ENCODE measurements at regions not wholly inside any gene's neighbourhood (a gene's known extent, or its start where the extent isn't known, plus 50 kb on each side); places are given as distances from the start of the nearest gene placed in this dataset.

GRCh38 chr4:66522244-66522643 is 852.0 kb upstream of the EPHA5 start:
- Histone ChIP-seq H3K9me3 (peaks cover 4% of the 10 kb centered on the region), H3K36me3 (no peaks in the 10 kb centered on the region), H3K9ac (ENCODE audit: low read depth in 2 of 2, low read length in 2 of 2) (no peak overlapping the region), H3K4me1 (no peaks in the 10 kb centered on the region), H3K27me3 (no peaks in the 10 kb centered on the region), H3K4me3 (no peak overlapping the region), H3K27ac (no peak overlapping the region)
- intact Hi-C loops (cut with DNase I), result no loop called here
- no peak for DNase-seq
- TF ChIP-seq CTCF (IDR thresholded peaks at IDR 0.05), result no peak

GRCh38 chr4:66516940-66517339 is 846.7 kb upstream of the EPHA5 start:
- Histone ChIP-seq H3K9ac (ENCODE audit: low read depth in 2 of 2, low read length in 2 of 2) (no peak overlapping the region), H3K4me1 (no peaks in the 10 kb centered on the region), H3K9me3 (peaks cover 5% of the 10 kb centered on the region), H3K4me3 (no peak overlapping the region), H3K27me3 (no peaks in the 10 kb centered on the region), H3K36me3 (no peaks in the 10 kb centered on the region), H3K27ac (no peak overlapping the region)
- intact Hi-C loops (cut with DNase I), result no loop called here
- no peak for DNase-seq
- TF ChIP-seq CTCF (IDR thresholded peaks at IDR 0.05), result no peak

- Histone ChIP-seq H3K9me3 (no peaks in the 10 kb centered on the region), H3K9ac (ENCODE audit: low read depth in 2 of 2, low read length in 2 of 2) (no peak overlapping the region), H3K4me3 (no peak overlapping the region), H3K36me3 (no peaks in the 10 kb centered on the region), H3K4me1 (no peaks in the 10 kb centered on the region), H3K27me3 (no peaks in the 10 kb centered on the region), H3K27ac (no peak overlapping the region)
- intact Hi-C loops (cut with DNase I), result no loop called here
- DNase-seq, result no peak
- no peak for TF ChIP-seq CTCF (IDR thresholded peaks at IDR 0.05)
These were observed 836.7 kb upstream of the EPHA5 start for GRCh38 chr4:66506985-66507384.

- Histone ChIP-seq H3K27ac (no peak overlapping the region), H3K36me3 (no peaks in the 10 kb centered on the region), H3K9ac (ENCODE audit: low read depth in 2 of 2, low read length in 2 of 2) (no peak overlapping the region), H3K4me3 (no peak overlapping the region), H3K4me1 (no peaks in the 10 kb centered on the region), H3K27me3 (no peaks in the 10 kb centered on the region), H3K9me3 (no peaks in the 10 kb centered on the region)
- no peak for DNase-seq
- no peak for TF ChIP-seq CTCF (IDR thresholded peaks at IDR 0.05)
- intact Hi-C loops (cut with DNase I), result no loop called here
These were observed 831.7 kb upstream of the EPHA5 start for GRCh38 chr4:66501997-66502396.

GRCh38 chr4:66490729-66491128 is 820.4 kb upstream of the EPHA5 start:
- intact Hi-C loops (cut with DNase I), result no loop called here
- no peak for TF ChIP-seq CTCF (IDR thresholded peaks at IDR 0.05)

More at GRCh38 chr4:66490729-66491128, 820.4 kb upstream of the EPHA5 start:
- Histone ChIP-seq H3K9me3 (no peaks in the 10 kb centered on the region), H3K27me3 (no peaks in the 10 kb centered on the region), H3K9ac (ENCODE audit: low read depth in 2 of 2, low read length in 2 of 2) (no peak overlapping the region), H3K36me3 (no peaks in the 10 kb centered on the region), H3K4me3 (no peak overlapping the region), H3K4me1 (no peaks in the 10 kb centered on the region), H3K27ac (no peak overlapping the region)
- no peak for DNase-seq

Measured in colonic mucosa (tissue), 4 donors.